Nephron progenitor cell (in vitro differentiated cells): ENCODE measurements at regions not wholly inside any gene's neighbourhood (a gene's known extent, or its start where the extent isn't known, plus 50 kb on each side); places are given as distances from the start of the nearest gene placed in this dataset.
A peak's percentile ranks its signal among the peaks of the same experiment; 100 is the strongest.

Source experiments
- DNase-seq: peaks from one replicate; pipeline ENCODE4 v3.0.0; 2021
- H3K27ac Mint-ChIP-seq: 2 replicates; pipeline ENCODE4 v1.8.0; 2021; ENCODE audit warnings: mild to moderate bottlenecking, moderate library complexity, mixed read lengths
- H3K27me3 Mint-ChIP-seq: 2 replicates; pipeline ENCODE4 v1.8.0; 2021; ENCODE audit warnings: mild to moderate bottlenecking, low read depth, mixed read lengths; ENCODE audit not compliant: poor library complexity
- H3K36me3 Mint-ChIP-seq: 2 replicates; pipeline ENCODE4 v1.8.0; 2021; ENCODE audit warnings: low read depth, mixed read lengths
- H3K4me1 Mint-ChIP-seq: 2 replicates; pipeline ENCODE4 v1.8.0; 2021; ENCODE audit warnings: mixed read lengths
- H3K4me3 Mint-ChIP-seq: 2 replicates; pipeline ENCODE4 v1.8.0; 2021; ENCODE audit warnings: mild to moderate bottlenecking, moderate library complexity, mixed read lengths
- H3K9me3 Mint-ChIP-seq: 2 replicates; pipeline ENCODE4 v1.8.0; 2021; ENCODE audit warnings: mild to moderate bottlenecking, moderate library complexity, mixed read lengths
- CTCF ChIP-seq: fragments of 200-600 bp; sonication (generic); IDR thresholded peaks from 2 replicates; pipeline ENCODE4 v1.5.0; 2021; ENCODE audit warnings: antibody characterized with exemption

- Mint-ChIP-seq H3K4me1 (peaks cover 13% of the 10 kb centered on the region), H3K4me3 (no peak overlapping the region), H3K27ac (no peak overlapping the region), H3K36me3 (peaks cover 4% of the 10 kb centered on the region), H3K27me3 (peaks cover 2% of the 10 kb centered on the region), H3K9me3 (peaks cover 11% of the 10 kb centered on the region)
- no peak for DNase-seq
- no peak for TF ChIP-seq CTCF
Observed at GRCh38 chr3:40841570-40842109, 316.9 kb downstream of the ZNF621 start.

- Mint-ChIP-seq H3K36me3 (peaks cover 4% of the 10 kb centered on the region), H3K9me3 (peaks cover 11% of the 10 kb centered on the region), H3K27ac (no peak overlapping the region), H3K4me3 (no peak overlapping the region), H3K4me1 (peaks cover 13% of the 10 kb centered on the region), H3K27me3 (peaks cover 2% of the 10 kb centered on the region)
- no peak for DNase-seq
- TF ChIP-seq CTCF, result no peak
Observed at GRCh38 chr3:40842714-40843113, 318.0 kb downstream of the ZNF621 start.

GRCh38 chr3:40843208-40843624, 318.5 kb downstream of the ZNF621 start:
- no peak for TF ChIP-seq CTCF
- DNase-seq, result no peak
- Mint-ChIP-seq H3K36me3 (peaks cover 4% of the 10 kb centered on the region), H3K9me3 (peaks cover 11% of the 10 kb centered on the region), H3K27me3 (peaks cover under 1% of the 10 kb centered on the region), H3K4me1 (peaks cover 13% of the 10 kb centered on the region), H3K27ac (peak overlapping the region; percentile 53), H3K4me3 (no peak overlapping the region)

GRCh38 chr3:40843851-40844548, 319.2 kb downstream of the ZNF621 start:
- Mint-ChIP-seq H3K27ac (peak overlapping the region; percentile 93), H3K9me3 (peaks cover 11% of the 10 kb centered on the region), H3K36me3 (peaks cover 4% of the 10 kb centered on the region), H3K4me3 (no peak overlapping the region), H3K4me1 (peaks cover 13% of the 10 kb centered on the region), H3K27me3 (no peaks in the 10 kb centered on the region)
- TF ChIP-seq CTCF, result no peak
- DNase-seq, result no peak

- Mint-ChIP-seq H3K9me3 (peaks cover 11% of the 10 kb centered on the region), H3K27ac (no peak overlapping the region), H3K4me1 (peaks cover 13% of the 10 kb centered on the region), H3K36me3 (peaks cover 4% of the 10 kb centered on the region), H3K27me3 (no peaks in the 10 kb centered on the region), H3K4me3 (no peak overlapping the region)
- TF ChIP-seq CTCF, result no peak
- no peak for DNase-seq
Observed at GRCh38 chr3:40844896-40845295, 320.1 kb downstream of the ZNF621 start.

- DNase-seq, result no peak
- peaks cover 11% of the 10 kb centered on the region for H3K9me3 Mint-ChIP-seq
- no peak for TF ChIP-seq CTCF
- H3K27ac Mint-ChIP-seq, result no peak overlapping the region
- H3K4me3 Mint-ChIP-seq, result no peak overlapping the region
- peaks cover 13% of the 10 kb centered on the region for H3K4me1 Mint-ChIP-seq
- no peaks in the 10 kb centered on the region for H3K27me3 Mint-ChIP-seq
- H3K36me3 Mint-ChIP-seq, result peaks cover 4% of the 10 kb centered on the region
Observed at GRCh38 chr3:40845447-40845846, 320.7 kb downstream of the ZNF621 start.
